NCI-H460 (cell line): ENCODE measurements at regions not wholly inside any gene's neighbourhood (a gene's known extent, or its start where the extent isn't known, plus 50 kb on each side); places are given as distances from the start of the nearest gene placed in this dataset.
"Not testable (repeated sequence)": the region's sequence is repeated elsewhere in the genome, so short reads cannot be mapped to it uniquely, and the experiment has no call there.

Experiments used
- DNase-seq: peaks from one replicate; pipeline ENCODE4 v3.0.0-alpha.2; 2016; ENCODE audit warnings: low read depth; ENCODE audit errors: extremely low read depth

DNA sequence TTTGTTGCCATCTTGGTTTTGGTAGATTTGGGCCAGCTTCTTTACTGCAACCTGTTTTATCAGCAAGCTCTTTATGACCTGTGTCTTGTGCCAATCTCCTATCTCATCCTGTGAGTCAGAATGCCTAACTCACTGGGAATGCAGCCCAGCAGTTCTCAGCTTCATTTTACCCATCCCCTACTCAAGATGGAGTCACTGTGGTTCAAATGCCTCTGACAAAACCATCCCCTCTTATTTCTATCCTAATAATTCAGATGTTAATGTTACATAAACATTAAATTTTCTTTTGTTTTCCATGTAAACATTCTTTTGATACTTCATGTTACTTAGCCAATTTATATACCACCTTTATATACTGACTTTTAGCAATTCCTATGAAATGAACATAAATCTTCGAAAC is 746.3 kb downstream of the CDH18 start:
- no peak for DNase-seq

DNA sequence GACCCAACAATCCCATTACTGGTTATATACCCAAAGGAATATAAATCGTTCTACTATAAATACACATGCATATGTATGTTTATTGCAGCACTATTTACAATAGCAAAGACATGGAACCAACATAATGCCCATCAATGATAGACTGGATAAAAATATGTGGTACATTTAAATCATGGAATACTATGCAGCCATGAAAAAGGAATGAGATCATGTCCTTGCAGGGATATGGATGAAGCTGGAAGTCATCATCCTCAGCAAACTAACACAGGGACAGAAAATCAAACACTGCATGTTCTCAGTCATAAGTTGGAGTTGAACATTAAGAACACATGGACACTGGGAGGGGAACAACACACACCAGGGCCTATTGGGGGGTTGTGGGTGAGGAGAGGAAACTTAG is 741.8 kb downstream of the CDH18 start:
- not testable (repeated sequence) for DNase-seq

DNA sequence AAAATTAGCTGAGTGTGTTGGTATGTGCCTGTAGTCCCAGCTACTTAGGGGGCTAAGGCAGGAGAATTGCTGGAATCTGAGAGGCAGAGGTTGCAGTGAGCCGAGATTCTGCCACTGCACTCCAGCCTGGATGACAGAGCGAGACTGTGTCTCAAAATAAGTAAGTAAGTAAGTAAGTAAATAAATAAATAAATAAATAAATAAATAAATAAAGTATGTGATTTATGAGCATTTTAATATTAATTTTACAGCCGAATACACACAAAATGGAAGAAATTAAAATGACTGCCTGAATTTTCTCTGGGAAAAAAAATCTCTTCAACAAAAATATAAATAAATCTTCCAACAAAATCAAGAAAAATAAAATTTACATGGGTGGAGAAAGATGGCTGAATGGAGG is 740.7 kb downstream of the CDH18 start:
- no peak for DNase-seq

DNA sequence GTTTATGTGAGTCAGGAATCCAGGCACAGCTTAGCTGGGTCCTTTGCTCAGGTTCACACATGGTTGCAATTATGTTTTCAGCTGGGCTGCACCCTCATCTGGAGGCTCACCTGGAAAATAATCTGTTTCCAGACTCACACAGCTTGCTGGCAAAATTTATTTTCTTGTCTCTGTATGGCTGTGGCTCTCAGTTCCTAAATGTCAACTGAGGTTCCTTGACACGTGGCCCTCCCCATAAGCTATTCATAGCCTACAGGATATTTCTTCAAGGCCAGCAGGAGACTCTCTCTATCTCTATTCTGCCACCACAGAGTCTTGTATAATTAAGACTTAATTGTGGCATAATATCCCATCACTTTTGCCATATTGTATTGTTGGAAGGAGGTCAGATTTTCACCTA is 732.0 kb downstream of the CDH18 start:
- no peak for DNase-seq

DNA sequence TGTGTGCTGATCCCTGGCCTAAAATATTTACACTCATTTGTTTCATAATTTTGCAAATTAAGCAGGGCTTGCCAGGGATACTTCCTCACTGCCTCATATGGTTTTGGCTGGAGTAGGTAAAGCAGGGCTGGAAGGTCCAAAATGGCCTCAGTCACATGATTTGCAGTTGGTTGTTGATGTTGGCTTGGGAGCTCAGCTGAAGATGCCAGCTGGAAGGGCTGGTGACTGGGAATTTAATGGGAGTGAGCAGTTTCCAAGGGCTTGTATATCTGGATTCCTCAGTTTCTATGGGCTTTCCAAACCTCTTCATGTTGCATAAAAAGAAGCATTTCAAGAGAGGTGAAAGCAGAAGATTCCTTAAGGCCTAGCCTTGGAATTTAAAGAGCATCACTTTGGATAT is 729.3 kb downstream of the CDH18 start:
- no peak for DNase-seq

DNA sequence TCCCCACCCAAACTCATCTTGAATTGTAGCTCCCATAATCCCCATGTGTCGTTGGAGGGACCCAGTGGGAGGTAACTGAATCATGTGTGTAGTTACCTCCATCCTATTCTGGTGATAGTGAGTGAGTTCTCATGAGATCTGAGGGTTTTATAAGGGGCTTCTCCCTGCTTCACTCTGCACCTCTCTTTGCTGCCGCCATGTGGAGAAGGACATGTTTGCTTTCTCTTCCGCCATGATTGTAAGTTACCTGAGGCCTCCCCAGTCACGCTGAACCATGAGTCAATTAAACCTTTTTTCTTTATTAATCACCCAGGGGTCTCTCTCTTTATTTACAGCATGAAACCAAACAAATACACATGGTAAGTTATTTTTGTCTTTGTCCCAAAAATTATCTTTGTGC is 726.1 kb downstream of the CDH18 start:
- DNase-seq, result no peak

DNA sequence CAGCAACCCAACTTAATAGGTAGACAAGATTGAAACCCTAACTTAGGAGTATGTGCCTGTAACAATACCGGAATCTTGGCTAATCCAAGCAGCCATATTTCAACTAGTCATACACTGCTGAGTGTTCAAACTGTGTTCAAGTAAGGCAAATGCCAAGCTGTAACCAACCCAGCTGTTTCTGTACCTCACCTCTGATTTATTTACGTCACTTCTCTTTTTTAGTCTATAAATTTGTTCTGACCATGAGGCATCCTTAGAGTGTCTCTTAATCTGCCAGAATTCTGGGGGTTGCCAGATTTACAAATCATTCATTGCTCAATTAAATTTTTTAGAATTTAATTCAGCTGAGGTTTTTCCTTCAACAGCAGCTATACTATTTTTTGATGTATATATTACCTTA is 723.2 kb downstream of the CDH18 start:
- no peak for DNase-seq

DNA sequence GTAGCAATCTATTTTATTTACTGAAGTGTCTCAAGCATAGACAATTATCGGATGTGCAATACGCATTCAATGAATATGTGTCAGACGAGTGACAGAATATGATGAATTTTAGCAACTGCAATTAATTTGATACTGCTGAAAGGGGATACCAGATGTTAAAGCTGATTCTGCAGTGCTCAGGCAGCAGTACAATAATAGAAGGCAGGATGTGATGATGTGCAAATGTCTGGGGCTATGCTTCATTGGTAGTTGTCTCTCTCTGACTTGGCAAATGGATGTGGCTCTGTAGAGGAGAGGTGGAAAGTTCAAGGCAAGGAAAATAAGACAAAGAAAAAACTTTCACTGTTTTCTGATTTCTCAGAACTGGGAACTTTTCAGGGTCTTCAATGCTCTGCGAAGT is 721.2 kb downstream of the CDH18 start:
- DNase-seq, result no peak

DNA sequence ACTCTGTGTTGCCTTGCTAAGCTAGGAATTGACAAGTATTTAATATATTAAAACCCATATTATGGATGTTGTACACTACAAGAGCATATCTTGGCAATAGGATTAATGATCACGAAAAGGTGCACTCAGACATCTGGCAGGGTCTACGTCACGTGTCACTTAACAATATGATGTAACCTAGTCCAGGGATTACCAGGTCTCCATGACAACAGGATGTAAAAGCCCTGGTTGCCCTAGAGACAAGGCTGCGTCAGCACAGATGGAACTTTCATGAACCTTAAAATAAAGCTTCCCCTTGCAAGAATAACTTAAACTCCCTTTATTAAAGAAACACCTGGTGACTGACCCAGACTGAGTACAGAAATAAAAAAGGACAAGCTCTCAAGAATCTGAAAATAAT is 717.8 kb downstream of the CDH18 start:
- no peak for DNase-seq

DNA sequence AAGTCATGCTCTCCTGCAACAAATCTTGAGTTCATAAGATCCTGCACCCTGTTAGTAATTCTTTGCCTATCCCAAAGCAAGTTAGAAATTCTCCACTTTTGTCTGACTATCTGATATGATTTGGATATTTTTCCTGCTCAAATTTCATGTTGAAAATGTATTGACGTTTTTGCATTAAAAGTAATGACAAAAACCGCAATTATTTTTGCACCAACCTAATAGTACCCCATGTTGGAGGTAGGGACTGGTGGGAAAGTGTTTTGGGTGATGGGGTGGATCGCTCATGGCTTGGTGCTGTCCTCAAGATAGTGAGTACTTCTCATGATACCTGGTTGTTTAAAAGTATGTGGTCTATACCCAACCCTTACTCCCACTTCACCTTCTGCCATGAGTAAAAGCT is 713.4 kb downstream of the CDH18 start:
- DNase-seq, result no peak

DNA sequence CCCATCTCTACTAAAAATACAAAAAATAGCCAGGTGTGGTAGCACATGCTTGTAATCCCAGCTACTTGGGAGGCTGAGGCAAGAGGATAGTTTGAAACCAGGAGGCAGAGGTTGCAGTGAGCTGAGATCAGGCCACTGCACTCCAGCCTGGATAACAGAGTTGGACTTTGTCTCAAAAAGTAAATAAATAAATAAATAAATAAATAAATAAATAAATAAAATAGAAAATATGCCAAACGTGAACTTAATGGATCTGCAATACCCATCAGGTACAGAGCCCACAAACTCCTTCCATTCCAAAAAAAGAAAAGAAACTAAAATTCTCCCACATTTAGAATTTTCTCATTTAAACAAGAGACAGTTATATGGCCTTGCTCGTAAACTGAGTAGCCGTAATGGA is 702.7 kb downstream of the CDH18 start:
- no peak for DNase-seq

DNA sequence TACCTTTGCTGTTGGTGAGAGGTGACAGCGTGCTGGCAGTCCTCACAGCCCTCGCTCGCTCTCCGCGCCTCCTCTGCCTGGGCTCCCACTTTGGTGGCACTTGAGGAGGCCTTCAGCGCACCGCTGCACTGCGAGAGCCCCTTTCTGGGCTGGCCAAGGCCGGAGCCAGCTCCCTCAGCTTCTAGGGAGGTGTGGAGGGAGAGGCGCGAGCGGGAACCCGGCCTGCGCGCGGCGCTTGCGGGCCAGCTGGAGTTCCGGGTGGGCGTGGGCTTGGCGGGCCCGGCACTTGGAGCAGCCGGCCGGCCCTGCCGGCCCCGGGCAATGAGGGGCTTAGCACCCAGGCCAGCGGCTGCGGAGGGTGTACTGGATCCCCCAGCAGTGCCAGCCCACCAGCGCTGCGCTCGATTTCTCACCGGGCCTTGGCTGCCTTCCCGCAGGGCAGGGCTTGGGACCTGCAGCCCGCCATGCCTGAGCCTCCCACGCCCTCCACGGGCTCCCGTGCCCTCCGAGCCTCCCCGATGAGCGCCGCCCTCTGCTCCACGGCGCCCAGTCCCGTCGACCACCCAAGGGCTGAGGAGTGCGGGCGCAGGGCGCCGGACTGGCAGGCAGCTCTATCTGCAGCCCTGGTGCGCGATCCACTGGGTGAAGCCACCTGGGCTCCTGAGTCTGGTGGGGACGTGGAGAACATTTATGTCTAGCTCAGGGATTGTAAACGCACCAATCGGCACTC is 700.3 kb downstream of the CDH18 start:
- DNase-seq, result not testable (repeated sequence)

DNA sequence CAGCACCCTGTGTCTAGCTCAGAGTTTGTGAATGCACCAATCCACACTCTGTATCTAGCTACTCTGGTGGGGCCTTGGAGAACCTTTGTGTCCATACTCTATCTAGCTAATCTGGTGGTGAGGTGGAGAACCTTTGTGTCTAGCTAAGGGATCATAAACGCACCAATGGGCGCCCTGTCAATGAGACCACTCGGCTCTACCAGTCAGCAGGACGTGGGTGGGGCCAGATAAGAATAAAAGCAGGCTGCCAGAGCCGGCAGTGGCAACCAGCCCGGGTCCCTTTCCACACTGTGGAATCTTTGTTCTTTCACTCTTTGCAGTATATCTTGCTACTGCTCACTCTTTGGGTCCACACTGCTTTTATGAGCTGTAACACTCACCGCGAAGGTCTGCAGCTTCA is 699.7 kb downstream of the CDH18 start:
- not testable (repeated sequence) for DNase-seq

DNA sequence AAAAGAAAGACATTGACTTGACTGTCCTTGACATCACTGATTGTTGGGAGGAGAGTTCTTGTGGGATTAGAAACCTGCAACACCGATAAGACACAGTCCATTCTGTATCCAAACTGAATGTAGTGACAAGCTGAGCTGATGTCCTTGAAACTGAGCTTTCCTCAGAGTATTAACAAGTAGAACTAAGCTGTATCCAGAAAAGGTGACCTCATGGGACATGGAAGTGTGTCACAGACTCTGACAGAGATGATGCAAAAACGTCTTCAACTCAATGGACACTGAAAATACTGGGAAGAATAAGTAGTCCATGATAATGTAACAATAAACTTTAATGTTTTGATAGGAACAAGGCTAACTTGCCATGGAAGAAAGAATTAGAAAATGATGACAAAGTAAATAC is 690.1 kb downstream of the CDH18 start:
- DNase-seq, result no peak

DNA sequence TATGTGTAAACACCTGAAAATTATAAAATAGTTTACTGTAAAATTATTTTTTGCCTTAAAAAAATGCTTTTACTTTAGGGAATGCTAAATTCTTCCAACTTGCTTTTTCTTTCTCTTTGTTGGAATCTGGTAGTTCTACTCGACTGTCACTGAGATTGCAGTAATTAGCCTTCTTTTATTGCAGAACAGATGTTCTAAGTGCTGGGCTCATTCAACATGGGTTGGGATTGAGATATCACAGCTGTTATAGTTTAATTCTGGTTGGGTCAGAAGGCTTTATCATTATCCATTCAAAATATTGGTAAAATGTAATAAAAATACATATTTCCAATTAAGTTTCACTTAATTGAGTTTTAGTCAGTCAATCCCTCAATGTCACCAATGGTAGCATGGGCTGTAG is 686.7 kb downstream of the CDH18 start:
- no peak for DNase-seq

DNA sequence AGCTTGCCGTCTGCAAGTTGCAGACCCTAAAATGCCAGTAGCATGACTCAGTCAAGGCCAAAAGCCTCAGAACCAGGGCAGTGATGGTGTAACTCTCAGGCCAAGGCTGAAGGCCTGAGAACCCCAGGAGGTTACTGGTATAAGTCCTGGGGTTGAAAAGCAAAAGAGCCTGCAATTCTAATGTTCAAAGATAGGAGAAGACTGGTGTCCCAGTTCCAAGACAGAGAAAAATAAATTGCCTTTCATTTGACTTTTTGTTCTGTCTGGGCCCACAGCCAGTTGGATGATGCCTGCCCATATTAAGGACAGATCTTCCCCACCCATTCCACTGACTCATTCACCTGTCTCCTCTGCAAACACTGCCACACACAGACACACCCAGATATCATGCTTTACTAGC is 673.2 kb downstream of the CDH18 start:
- no peak for DNase-seq

DNA sequence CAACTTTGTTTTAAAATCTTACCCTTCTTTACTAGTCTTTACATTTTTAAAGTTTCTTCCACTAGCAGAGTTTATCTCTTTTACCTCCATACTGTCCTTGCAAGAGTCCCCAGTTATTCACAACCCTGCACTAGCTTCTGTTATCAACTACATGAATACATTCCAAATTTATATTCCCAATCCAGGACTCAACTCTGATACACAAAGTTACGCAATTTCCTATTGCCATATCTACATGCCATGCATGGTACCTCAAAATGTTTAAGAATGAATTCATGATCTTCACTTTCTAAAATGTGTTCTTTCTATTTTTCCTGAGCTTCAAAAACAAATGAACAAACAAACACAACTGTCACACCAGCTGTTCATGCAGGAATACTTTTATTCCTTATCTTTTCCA is 668.7 kb downstream of the CDH18 start:
- DNase-seq, result no peak

DNA sequence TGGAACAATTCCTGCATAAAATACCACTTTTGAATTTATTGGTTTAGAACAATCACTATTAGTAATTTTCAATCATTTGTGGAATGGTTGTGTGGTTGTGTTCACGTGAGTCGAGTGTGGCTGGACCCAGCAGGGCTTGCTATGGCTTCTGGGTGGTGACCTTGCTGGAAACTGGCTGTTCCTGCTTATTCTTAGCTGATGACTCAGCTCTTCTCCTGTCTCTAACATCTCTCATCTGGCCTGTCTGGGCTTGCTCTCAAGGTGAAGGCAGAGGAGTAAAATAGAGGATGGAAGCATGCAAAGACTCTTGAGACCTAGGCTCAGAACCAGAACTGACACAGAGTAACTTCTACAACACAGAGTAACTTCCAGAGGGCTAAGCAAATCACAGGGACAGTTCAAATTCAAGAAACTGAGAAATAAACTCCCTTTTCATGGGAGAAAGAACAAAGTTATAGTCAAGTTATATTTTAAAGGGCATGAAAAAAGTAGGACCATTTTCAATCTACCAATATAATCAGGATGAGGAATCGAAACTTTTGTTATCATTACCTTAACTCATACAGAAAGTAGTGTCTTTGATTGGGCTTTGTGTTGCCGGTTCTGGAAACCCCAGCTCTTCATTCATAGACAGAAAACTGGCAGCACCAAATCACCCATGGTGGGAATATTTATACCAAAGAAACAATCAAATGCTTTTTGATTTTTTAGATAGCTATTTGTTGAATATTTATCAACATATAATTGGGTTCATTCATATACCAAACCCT is 665.1 kb downstream of the CDH18 start:
- peak; percentile 22 for DNase-seq

DNA sequence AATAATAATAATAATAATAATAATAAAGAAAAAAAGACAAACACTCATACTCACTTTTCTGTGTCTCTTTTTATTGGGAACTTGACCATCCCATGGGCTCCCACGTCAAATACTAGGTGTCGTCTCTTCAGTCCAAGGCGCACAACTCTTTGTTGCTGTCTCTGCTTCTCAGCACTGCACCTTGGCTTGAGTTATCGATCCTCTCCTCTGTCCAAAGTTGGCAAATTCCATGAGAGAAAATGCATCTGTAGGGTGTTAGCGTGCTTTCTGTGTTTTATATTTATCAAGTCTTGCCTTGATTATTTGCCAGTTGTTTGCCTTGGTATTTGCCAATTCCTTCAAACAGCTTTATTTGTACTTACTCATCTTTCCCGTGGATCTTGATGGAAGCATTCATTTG is 653.7 kb downstream of the CDH18 start:
- no peak for DNase-seq

DNA sequence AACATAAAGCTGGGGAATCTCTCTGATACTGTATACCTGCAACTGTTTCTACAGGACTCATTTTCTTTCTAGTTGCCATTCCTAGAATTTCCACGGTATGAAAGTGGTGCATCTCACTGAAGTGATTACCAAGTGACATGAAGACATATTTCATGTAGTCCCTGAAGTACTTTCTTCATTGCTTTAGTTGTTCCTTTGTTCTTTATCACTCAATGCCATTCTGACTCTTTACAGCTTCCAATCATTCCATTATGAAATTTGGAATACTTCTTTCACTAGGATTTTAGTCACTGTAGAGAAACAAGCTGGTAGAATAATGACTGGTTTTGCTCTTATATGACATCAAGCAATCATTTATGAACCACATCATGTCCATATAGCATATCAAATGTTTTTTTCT is 645.1 kb downstream of the CDH18 start:
- DNase-seq, result no peak

DNA sequence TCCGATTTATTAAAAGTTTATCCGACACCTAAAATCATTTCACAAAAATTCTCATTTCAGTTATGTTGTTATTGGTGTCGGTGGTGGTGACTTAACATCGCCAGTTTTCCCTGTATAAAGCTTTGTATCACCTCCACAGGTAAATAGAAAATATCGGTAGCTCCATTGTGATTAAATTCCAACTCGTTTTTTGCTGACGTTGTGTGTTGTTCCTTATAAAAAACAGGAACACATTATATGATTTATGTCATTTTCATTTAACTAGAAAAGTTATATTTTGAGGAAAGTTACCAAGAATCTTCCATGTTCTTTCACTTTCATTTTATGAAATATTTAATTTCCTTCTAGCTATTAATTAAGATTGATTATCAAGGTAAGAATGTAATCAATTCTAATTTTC is 635.9 kb downstream of the CDH18 start:
- DNase-seq, result no peak

DNA sequence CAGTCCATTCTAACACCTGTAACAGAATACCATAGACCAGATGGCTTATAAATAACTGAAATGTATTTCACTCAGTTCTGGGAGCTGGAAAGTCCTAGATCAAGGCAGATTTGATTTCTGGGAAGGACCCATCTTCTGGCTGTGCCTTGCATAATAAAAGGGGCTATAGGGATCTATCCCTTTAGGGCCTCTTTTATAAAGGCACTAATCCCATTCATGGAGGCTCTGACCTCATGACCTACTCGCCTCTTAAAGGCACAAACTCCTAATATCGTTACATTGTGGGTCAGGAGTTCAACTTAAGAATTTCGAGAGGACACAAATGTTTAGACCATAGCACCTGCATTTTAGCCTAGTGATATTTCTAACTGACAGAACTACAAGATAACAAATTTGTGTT is 619.0 kb downstream of the CDH18 start:
- no peak for DNase-seq

DNA sequence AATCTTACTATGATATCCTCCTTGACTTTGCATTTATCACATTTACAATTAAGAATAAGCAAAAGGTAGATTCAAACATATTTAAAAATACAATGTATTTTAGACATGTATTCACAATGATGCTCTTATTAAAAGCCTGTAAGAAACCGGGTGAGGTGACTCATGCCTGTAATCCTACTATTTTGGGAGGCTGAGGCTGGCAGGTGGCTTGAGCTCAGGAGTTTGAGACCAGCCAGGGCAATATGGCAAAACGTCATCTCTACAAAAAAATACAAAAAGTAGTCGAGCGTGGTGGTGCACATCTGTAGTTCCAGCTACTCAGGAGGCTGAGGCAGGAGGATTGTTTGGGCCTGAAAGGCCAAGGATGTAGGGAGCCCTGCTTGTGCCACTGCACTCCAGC is 618.4 kb downstream of the CDH18 start:
- no peak for DNase-seq
